CD8-positive, alpha-beta memory T cell (primary cell): ENCODE measurements at regions not wholly inside any gene's neighbourhood (a gene's known extent, or its start where the extent isn't known, plus 50 kb on each side); places are given as distances from the start of the nearest gene placed in this dataset.
"Not testable (repeated sequence)": the region's sequence is repeated elsewhere in the genome, so short reads cannot be mapped to it uniquely, and the experiment has no call there.

ENCODE experiments used
- CTCF ChIA-PET: fragments of 350-600 bp; sonication (Branson Sonifier 250); formaldehyde crosslinking; loops from one replicate; lab custom pipeline; 2021; ENCODE audit warnings: antibody characterized with exemption; lab: Charles Lee
- POLR2A ChIA-PET: fragments of 350-600 bp; sonication (Branson Sonifier 250); formaldehyde crosslinking; loops from one replicate; lab custom pipeline; 2021; ENCODE audit warnings: antibody characterized with exemption; lab: Charles Lee
- DNase-seq, 5 donors: peaks; one replicate each; pipeline versions ENCODE4 v3.0.0 to v3.0.0-alpha.2; 2020 to 2022; ENCODE audit warnings: mixed read lengths in 1 of 5
- H3K27ac ChIP-seq: one replicate; pipeline ENCODE4 v1.7.0; 2013; ENCODE audit warnings: low read depth, mild to moderate bottlenecking, low read length, moderate library complexity
- H3K27me3 ChIP-seq: 2 replicates; pipeline ENCODE4 v1.7.0; 2013; ENCODE audit warnings: low read length, mild to moderate bottlenecking; ENCODE audit not compliant: insufficient read depth, poor library complexity, severe bottlenecking
- H3K36me3 ChIP-seq: 2 replicates; pipeline ENCODE4 v1.7.0; 2013; ENCODE audit warnings: mild to moderate bottlenecking, low read length, moderate library complexity; ENCODE audit not compliant: insufficient read depth
- H3K4me1 ChIP-seq: 2 replicates; pipeline ENCODE4 v1.7.0; 2013; ENCODE audit warnings: mild to moderate bottlenecking, low read length, moderate library complexity; ENCODE audit not compliant: insufficient read depth
- H3K4me3 ChIP-seq: 2 replicates; pipeline ENCODE4 v1.7.0; 2013; ENCODE audit warnings: mild to moderate bottlenecking, low read length
- H3K9me3 ChIP-seq: 2 replicates; pipeline ENCODE4 v1.7.0; 2013; ENCODE audit warnings: mild to moderate bottlenecking, low read length
- H3K27ac Mint-ChIP-seq, 8 donors: one replicate each; pipeline ENCODE4 v1.8.0; 2020 to 2021; ENCODE audit warnings: mixed read lengths in 8 of 8, mild to moderate bottlenecking in 6 of 8, inconsistent platforms in 3 of 8, moderate library complexity in 3 of 8
- H3K27me3 Mint-ChIP-seq, 2 donors: one replicate each; pipeline ENCODE4 v1.8.0; 2020 to 2021; ENCODE audit warnings: mixed read lengths in 2 of 2, mild to moderate bottlenecking in 1 of 2, moderate library complexity in 1 of 2
- H3K36me3 Mint-ChIP-seq, 3 donors: one replicate each; pipeline ENCODE4 v1.8.0; 2020 to 2021; ENCODE audit warnings: mixed read lengths in 3 of 3, inconsistent platforms in 1 of 3, mild to moderate bottlenecking in 1 of 3
- H3K4me1 Mint-ChIP-seq, 3 donors: one replicate each; pipeline ENCODE4 v1.8.0; 2020 to 2021; ENCODE audit warnings: mixed read lengths in 3 of 3, inconsistent platforms in 1 of 3, mild to moderate bottlenecking in 1 of 3
- H3K4me3 Mint-ChIP-seq, 7 donors: one replicate each; pipeline ENCODE4 v1.8.0; 2020 to 2021; ENCODE audit warnings: mixed read lengths in 7 of 7, mild to moderate bottlenecking in 6 of 7, moderate library complexity in 4 of 7, inconsistent platforms in 2 of 7
- H3K9me3 Mint-ChIP-seq, 5 donors: one replicate each; pipeline ENCODE4 v1.8.0; 2020 to 2022; ENCODE audit warnings: mixed read lengths in 5 of 5, mild to moderate bottlenecking in 3 of 5, moderate library complexity in 2 of 5, inconsistent platforms in 1 of 5

DNA sequence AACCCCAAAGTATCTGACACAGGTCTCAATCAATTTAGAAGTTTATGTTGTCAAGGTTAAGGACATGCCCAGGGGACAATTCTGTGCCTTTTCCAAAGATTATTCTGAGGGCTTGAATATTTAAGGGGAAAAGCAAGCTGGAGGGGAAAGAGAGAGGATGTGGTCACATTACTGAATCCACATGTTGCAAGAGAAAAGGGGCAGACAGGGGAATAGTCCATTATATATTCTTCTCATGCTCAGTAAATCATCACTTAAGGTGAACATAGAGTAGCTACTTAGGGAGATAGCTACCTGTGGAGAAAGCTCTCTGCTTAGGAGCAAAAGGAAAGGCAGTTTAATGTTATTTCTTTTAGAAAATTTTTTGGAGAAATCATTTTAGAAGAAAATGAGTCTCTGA, 751.6 kb downstream of the SI start:
- Histone ChIP-seq H3K36me3 (no peaks in the 10 kb centered on the region), H3K27me3 (no peaks in the 10 kb centered on the region), H3K27ac (no peak overlapping the region), H3K9me3 (no peaks in the 10 kb centered on the region), H3K4me3 (no peak overlapping the region), H3K4me1 (no peaks in the 10 kb centered on the region)
- Mint-ChIP-seq H3K4me3 (no peak overlapping the region), H3K4me1 (no peaks in the 10 kb centered on the region), H3K36me3 (no peaks in the 10 kb centered on the region), H3K9me3 (peaks cover 6 to 12% (median 8%) of the 10 kb centered on the region in 5 donors), H3K27me3 (no peaks in the 10 kb centered on the region), H3K27ac (no peak overlapping the region)
- no peak for DNase-seq
- ChIA-PET POLR2A (no interaction called here), CTCF (interaction anchor here (0.6 kb wide), 1 partner anchor 1872 kb away, joined by 3 read pairs; no protein-coding TSS in a partner anchor)

- H3K4me1 ChIP-seq: no peaks in the 10 kb centered on the region
- no peak for DNase-seq
- Mint-ChIP-seq H3K27ac (no peak overlapping the region), H3K4me3 (no peak overlapping the region), H3K4me1 (no peaks in the 10 kb centered on the region), H3K27me3 (no peaks in the 10 kb centered on the region), H3K36me3 (no peaks in the 10 kb centered on the region), H3K9me3 (peaks cover 0 to 16% (median 4%) of the 10 kb centered on the region in 5 donors)
- ChIA-PET CTCF (no interaction called here), POLR2A (no interaction called here)
- no peaks in the 10 kb centered on the region for H3K36me3 ChIP-seq
- H3K4me3 ChIP-seq: no peak overlapping the region
- no peak overlapping the region for H3K27ac ChIP-seq
- H3K9me3 ChIP-seq: no peaks in the 10 kb centered on the region
- H3K27me3 ChIP-seq: no peaks in the 10 kb centered on the region
Measured at GRCh38 chr3:164320962-164321361, 757.3 kb downstream of the SI start.

DNA sequence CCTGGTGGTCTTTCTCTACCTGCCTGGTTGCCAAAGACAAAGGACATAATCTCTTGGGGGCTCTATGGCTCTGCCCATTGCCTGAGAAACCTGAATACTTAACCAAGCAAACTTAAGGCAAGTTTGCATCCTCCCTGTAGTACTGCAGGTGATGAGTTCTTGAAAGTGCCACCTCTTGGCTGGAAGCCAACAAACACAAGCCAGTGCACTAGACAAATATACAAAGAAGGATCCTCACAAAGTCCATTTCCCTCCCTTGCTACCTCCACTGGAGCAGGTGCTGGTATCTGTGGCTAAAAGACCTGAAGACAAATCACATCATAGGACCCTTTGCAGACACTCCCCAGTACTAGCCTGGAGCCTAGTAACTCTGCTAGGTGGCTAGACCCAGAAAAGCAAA, 772.3 kb downstream of the SI start:
- H3K9me3 Mint-ChIP-seq: peaks cover 0 to 15% (median 7%) of the 10 kb centered on the region in 5 donors
- DNase-seq: no peak
- no peaks in the 10 kb centered on the region for H3K36me3 Mint-ChIP-seq
- Histone ChIP-seq H3K36me3 (no peaks in the 10 kb centered on the region), H3K4me3 (no peak overlapping the region), H3K9me3 (no peaks in the 10 kb centered on the region), H3K27me3 (no peaks in the 10 kb centered on the region), H3K27ac (no peak overlapping the region), H3K4me1 (no peaks in the 10 kb centered on the region)
- H3K27ac Mint-ChIP-seq: no peak overlapping the region
- POLR2A ChIA-PET: no interaction called here
- no peaks in the 10 kb centered on the region for H3K4me1 Mint-ChIP-seq
- CTCF ChIA-PET: no interaction called here
- H3K4me3 Mint-ChIP-seq: no peak overlapping the region
- no peaks in the 10 kb centered on the region for H3K27me3 Mint-ChIP-seq

GRCh38 chr3:164303894-164304293, 774.4 kb downstream of the SI start:
- no peak overlapping the region for H3K27ac Mint-ChIP-seq

DNA sequence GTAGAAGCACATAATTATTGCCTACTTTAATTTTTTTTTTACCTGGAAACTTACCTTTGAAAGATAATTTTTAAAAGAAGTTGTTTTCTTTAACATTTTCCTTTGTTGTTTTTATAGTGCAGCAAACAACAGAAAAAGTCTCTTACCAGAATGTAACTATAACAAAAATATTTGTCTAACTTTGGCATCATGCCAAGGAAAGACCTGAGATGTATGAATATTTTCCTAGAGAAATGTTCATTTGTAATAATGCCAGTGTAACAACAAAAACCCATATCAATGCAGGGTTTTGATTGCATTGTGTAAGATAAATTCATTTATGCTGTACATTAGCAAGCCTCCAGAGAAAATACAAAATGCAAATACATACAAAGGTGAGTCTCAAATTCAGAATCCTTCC, 775.7 kb downstream of the SI start:
- H3K4me1 ChIP-seq: no peaks in the 10 kb centered on the region
- H3K4me3 ChIP-seq: no peak overlapping the region
- DNase-seq: no peak
- no peaks in the 10 kb centered on the region for H3K9me3 ChIP-seq
- H3K4me3 Mint-ChIP-seq: no peak overlapping the region
- H3K4me1 Mint-ChIP-seq: no peaks in the 10 kb centered on the region
- no peaks in the 10 kb centered on the region for H3K36me3 Mint-ChIP-seq
- H3K27ac ChIP-seq: no peak overlapping the region
- H3K27ac Mint-ChIP-seq: no peak overlapping the region
- no peaks in the 10 kb centered on the region for H3K27me3 Mint-ChIP-seq
- CTCF ChIA-PET: no interaction called here
- H3K9me3 Mint-ChIP-seq: peaks cover 0 to 11% (median 4%) of the 10 kb centered on the region in 5 donors
- H3K27me3 ChIP-seq: no peaks in the 10 kb centered on the region
- POLR2A ChIA-PET: no interaction called here
- H3K36me3 ChIP-seq: no peaks in the 10 kb centered on the region

More at GRCh38 chr3:164303894-164304293, 774.4 kb downstream of the SI start:
- H3K4me3 Mint-ChIP-seq: no peak overlapping the region
- no peaks in the 10 kb centered on the region for H3K9me3 ChIP-seq
- no peaks in the 10 kb centered on the region for H3K27me3 ChIP-seq
- H3K4me3 ChIP-seq: no peak overlapping the region
- no peaks in the 10 kb centered on the region for H3K4me1 ChIP-seq
- no peak for DNase-seq
- no peaks in the 10 kb centered on the region for H3K27me3 Mint-ChIP-seq
- peaks cover 0 to 15% (median 4%) of the 10 kb centered on the region in 5 donors for H3K9me3 Mint-ChIP-seq
- CTCF ChIA-PET: no interaction called here
- no peaks in the 10 kb centered on the region for H3K36me3 Mint-ChIP-seq
- no peaks in the 10 kb centered on the region for H3K4me1 Mint-ChIP-seq
- no peak overlapping the region for H3K27ac ChIP-seq
- POLR2A ChIA-PET: no interaction called here
- no peaks in the 10 kb centered on the region for H3K36me3 ChIP-seq

DNA sequence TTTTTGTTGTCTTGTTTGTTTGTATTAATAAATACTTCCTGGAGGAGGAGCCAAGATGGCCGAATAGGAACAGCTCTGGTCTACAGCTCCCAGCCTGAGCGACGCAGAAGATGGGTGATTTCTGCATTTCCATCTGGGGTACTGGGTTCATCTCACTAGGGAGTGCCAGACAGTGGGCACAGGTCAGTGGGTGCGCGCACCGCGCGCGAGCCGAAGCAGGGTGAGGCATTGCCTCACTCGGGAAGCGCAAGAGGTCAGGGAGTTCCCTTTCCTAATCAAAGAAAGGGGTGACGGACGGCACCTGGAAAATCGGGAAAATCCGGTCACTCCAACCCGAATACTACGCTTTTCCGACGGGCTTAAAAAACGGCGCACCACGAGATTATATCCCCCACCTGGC, 786.8 kb downstream of the SI start:
- H3K4me1 Mint-ChIP-seq, H3K9me3 Mint-ChIP-seq, CTCF ChIA-PET, H3K4me1 ChIP-seq, H3K4me3 Mint-ChIP-seq, H3K36me3 ChIP-seq, H3K36me3 Mint-ChIP-seq, H3K27ac ChIP-seq, H3K27ac Mint-ChIP-seq, H3K4me3 ChIP-seq, DNase-seq, H3K27me3 Mint-ChIP-seq, H3K9me3 ChIP-seq, H3K27me3 ChIP-seq, POLR2A ChIA-PET: not testable (repeated sequence)

- H3K4me3 Mint-ChIP-seq: no peak overlapping the region
- ChIA-PET CTCF (no interaction called here), POLR2A (no interaction called here)
- H3K9me3 ChIP-seq: no peaks in the 10 kb centered on the region
- H3K9me3 Mint-ChIP-seq: peaks cover 7 to 70% (median 17%) of the 10 kb centered on the region in 5 donors
- no peaks in the 10 kb centered on the region for H3K36me3 ChIP-seq
- peaks cover 0 to 1% of the 10 kb centered on the region in 2 donors for H3K27me3 Mint-ChIP-seq
- no peak overlapping the region for H3K27ac Mint-ChIP-seq
- no peaks in the 10 kb centered on the region for H3K36me3 Mint-ChIP-seq
- H3K27ac ChIP-seq: no peak overlapping the region
- DNase-seq: no peak
- no peaks in the 10 kb centered on the region for H3K4me1 Mint-ChIP-seq
- H3K4me1 ChIP-seq: no peaks in the 10 kb centered on the region
- no peaks in the 10 kb centered on the region for H3K27me3 ChIP-seq
- H3K4me3 ChIP-seq: no peak overlapping the region
Measured at GRCh38 chr3:164278550-164278949, 799.7 kb downstream of the SI start.

DNA sequence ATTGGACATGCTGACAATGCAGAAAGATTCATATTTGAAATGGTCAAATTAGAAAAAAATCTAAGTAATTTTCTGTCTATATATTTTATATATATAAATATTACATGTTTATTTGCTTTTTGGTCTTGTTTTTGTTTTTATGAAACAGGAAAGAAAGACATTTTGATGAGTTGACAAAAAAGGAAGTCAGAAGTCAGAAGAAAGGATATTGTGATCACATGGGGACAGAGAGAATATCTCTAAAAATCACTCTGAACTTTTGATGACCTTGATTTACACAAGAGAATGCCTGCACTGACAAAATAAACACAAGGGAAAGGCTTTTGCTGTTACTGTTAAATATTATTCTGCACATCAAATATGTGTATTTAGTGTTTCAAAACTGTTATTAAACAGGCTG, 811.2 kb downstream of the SI start:
- no peaks in the 10 kb centered on the region for H3K4me1 ChIP-seq
- Mint-ChIP-seq H3K4me1 (no peaks in the 10 kb centered on the region), H3K36me3 (no peaks in the 10 kb centered on the region), H3K27ac (no peak overlapping the region), H3K27me3 (no peaks in the 10 kb centered on the region), H3K4me3 (no peak overlapping the region), H3K9me3 (peaks cover 2 to 13% (median 7%) of the 10 kb centered on the region in 5 donors)
- H3K9me3 ChIP-seq: no peaks in the 10 kb centered on the region
- H3K36me3 ChIP-seq: no peaks in the 10 kb centered on the region
- no peak overlapping the region for H3K27ac ChIP-seq
- no peak overlapping the region for H3K4me3 ChIP-seq
- POLR2A ChIA-PET: no interaction called here
- CTCF ChIA-PET: no interaction called here
- H3K27me3 ChIP-seq: no peaks in the 10 kb centered on the region
- no peak for DNase-seq

DNA sequence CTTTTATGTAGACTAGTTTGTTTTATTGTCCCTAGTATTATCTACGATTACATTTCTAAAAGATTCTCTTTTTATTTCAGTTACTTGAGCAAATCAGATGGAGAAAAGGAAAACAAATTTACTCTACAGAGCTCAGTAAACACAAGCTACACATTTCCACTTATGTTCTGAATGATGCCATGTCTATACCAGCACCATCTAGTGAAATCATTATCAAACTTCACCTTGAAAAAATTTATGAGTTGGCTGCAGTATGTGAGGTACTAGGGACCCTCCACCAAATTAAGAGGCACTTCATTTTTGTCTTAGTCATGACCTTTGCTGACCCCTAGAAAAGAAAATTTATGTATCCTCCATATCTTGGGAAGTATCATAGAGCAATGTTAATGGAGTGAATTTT, 827.4 kb downstream of the SI start:
- no peaks in the 10 kb centered on the region for H3K9me3 ChIP-seq
- no peak overlapping the region for H3K27ac Mint-ChIP-seq
- no peak overlapping the region for H3K4me3 Mint-ChIP-seq

More for the DNA sequence above, 827.4 kb downstream of the SI start:
- Histone ChIP-seq H3K4me3 (no peak overlapping the region), H3K27me3 (no peaks in the 10 kb centered on the region), H3K27ac (no peak overlapping the region), H3K36me3 (no peaks in the 10 kb centered on the region), H3K4me1 (no peaks in the 10 kb centered on the region)
- no peaks in the 10 kb centered on the region for H3K27me3 Mint-ChIP-seq
- ChIA-PET POLR2A (no interaction called here), CTCF (no interaction called here)
- DNase-seq: no peak
- peaks cover 4 to 40% (median 8%) of the 10 kb centered on the region in 5 donors for H3K9me3 Mint-ChIP-seq
- no peaks in the 10 kb centered on the region for H3K4me1 Mint-ChIP-seq
- H3K36me3 Mint-ChIP-seq: no peaks in the 10 kb centered on the region
